Stimulated activated CD4-positive, alpha-beta T cell treated with anti-CD3 and anti-CD28 coated beads, TNF-alpha, amount 100 ng/mL, for 24 hours (primary cell): ENCODE measurements at regions not wholly inside any gene's neighbourhood (a gene's known extent, or its start where the extent isn't known, plus 50 kb on each side); places are given as distances from the start of the nearest gene placed in this dataset.
A peak's percentile ranks its signal among the peaks of the same experiment; 100 is the strongest.

Experiments
- DNase-seq, 3 experiments: peaks; one replicate each; pipeline ENCODE4 v3.0.0-alpha.2; 2020; ENCODE audit warnings: low read depth in 3 of 3

DNA sequence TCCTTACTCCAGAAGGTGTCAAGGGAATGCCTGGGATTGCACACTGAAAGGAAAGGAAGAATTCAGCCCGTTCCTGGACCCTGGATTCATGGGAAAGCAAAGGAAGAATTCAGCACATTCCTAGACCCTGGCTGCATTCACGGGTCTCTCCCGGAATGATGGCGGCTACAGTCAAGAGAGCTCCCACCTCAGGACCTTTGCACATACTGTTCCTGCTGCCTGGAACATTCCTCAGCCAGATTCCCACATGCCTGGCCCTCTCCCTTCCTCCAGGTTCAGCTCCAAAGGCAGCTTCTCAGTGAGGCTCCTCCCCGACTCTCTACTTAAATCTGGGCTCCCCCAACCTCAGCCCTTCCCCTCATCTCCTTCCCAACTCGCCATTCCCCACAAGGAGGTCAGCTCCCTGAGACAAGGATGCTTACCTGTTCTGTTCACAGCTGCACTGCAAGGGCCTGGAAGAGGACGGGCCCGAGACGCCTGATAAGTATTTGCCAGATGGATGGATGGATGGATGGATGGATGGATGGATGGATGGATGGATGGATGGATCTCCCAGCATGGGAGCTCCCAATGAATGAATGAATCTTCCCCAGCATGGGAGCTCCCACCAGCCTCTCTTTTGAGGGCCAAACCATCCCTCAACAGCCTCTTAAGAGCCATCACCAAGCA lies 77.4 kb downstream of the NCOR2 start:
- DNase-seq: no peak

DNA sequence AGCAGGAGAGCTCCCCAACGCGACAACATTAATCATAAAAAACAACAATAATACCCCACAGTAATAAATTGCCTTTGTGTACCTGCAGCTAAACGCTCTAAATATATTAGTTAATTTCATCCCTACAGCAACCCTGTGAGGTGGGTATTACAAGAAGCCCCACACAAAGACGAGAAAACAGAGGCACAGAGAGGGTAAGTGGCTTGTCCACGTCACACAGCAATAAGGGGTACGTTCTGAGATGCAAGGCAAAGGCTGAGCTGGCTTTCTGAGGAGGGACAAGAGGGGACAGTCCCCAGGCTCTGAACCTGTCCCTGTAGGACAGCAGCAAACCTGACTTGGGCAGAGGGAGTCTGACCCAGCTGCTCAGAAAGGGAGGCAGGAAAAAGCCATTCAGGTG lies 78.2 kb downstream of the NCOR2 start:
- no peak for DNase-seq

DNA sequence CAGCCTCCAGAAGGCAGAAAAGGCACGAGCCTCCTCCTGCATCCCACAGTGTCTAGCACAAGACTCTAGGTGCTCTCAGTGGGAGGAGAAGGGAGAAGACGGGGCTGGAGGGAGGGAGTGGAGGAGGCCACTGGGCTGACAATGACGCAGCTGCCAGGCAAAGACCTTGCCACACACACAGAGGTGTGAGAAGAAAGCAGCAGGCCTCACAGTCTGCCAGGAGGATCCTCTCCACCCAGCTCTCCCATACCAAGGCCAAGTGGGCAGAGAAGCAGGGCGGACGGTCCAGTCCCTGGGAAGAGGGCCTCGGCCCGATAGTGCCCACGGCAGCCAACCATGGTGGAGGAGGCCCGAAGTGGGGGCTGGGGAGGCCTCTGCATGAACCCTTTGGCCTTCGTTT lies 78.9 kb downstream of the NCOR2 start:
- DNase-seq: no peak

DNA sequence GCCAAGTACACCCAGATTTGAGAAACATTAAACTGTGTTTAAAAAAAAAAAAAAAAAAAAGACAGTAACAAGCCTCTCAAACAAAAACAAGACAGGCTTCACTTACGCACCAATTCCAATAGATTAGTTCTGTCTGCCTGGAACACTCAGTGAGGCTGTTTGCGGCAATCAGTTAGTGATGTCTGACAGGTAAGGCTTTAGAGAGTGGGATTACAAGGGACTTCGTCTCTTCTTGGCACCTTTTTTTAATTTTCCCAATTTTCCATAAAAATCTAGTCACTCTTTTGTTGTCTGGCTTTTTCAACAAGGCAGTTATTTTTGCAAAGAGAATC lies 79.6 kb downstream of the NCOR2 start:
- no peak for DNase-seq

DNA sequence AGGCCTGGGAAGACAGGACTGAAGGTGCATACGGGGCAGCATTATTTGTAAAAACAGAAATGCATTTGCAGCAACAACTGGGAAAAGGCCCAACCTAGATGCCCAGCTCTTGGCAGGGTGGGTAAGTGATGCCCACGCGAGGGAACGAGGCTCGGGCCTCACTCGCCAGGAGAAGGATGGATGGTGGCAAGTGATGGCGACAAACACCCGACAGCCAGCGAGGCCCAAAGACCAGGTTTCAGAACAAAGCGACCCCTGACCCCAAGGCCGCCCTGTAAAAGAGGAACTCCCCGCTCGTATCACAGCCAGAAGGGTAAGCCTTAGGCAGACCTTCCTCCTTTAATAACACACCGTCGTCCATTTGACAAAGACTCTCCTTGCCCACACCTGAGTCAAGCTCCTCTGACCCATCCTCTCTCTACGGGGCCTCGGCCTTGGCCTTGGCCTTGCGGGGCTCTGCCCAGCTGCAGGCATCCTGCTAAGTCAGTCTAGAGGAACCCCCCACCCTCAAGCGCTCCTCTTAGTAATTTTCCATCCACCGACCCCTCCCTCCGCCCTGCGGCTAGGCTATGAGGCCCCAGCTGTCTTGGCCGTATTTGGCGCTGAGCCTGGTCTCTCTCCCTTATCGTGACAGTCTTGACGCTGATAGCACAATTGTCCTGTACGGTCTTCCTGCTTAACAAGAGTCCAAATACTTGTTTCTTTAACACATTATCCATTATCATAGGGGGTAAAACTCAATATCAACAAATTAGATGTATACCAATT lies 80.2 kb downstream of the NCOR2 start:
- no peak for DNase-seq

DNA sequence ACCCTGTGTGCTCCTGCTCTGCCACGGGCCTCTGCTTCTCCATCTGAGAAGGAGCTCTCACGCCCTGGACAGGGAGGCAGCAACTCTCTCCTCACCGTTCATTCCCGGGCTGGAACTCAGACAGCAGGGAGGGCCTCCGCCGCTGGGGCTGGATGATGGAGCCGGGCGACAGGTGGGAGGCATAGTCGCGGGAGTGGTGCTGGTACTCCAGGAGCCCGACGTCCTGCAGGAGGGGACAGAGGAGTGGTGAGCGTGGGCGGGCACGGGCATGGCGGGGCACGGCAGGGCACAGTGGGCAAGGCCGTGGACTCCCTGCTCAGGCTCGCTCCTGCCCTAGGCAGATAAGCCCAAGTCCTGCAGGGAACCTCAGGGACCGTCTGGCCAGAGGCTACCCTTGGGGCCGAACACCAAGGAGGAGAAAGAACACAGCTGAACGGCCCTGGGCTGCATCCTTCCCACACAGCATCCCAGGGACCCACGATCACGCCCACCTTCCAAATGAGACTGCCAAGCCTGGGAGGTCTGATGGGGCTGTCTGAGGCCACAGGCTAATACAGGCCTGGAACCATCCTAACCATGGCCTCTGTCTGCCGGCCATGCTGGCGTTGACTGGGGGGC lies 81.0 kb downstream of the NCOR2 start:
- no peak for DNase-seq

DNA sequence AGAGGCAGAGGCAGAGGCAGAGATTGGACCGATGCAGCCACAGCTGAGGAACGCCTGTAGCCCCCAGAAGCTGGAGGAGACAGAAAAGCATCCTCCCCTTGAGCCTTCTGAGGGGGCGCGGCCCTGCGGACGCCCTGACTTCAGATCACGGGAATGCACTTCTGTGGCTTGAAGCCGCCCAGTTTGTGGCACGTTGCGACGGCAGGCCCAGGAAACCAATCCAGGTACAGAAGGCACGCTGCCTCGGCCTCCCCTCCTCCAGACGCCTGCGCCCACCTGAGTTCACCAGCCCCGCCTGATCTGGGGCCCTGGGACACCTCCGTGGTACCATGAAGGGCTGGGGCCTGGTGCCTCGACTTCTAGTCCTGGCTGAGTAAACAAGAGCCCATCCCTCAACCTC lies 82.0 kb downstream of the NCOR2 start:
- no peak for DNase-seq

DNA sequence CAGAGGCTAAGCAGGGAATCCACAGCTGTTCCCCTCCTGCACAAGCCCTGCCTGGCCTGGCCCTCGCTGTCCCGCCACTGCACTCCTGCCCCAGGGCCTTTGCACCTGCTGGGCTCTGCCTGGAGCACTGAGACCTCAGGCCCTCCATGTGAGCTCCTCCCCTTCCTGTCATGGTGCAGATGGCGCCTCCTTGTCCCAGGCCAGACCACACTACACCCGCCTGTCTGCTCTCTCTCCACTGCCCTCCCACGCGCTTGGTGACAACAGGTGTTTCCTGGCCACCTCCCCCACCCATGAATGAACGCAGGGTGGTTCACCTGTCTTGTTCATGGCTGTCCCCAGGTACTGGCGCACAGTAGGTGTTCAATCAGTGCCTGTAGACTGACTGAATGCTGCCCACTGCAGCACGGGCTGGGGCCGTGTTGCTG lies 82.9 kb downstream of the NCOR2 start:
- no peak for DNase-seq

DNA sequence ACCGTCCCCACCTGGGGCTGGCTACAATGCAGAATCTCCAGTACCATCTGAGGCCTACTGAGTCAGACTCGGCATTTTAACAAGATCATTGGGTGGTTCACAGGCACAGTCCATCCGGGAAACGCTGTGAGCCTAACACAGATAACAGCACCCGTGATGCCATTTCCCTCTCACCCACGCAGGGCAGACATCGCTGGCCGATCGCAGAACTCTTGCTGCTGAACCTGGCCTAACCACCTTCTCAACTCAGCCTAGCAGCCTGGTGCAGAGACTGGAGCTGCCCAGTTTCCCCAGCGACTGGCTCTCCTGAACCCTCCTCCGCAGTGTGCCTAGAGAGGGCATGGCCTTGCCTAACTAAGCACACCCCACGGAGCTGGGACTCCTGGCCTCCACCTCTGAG lies 83.3 kb downstream of the NCOR2 start:
- DNase-seq: no peak

DNA sequence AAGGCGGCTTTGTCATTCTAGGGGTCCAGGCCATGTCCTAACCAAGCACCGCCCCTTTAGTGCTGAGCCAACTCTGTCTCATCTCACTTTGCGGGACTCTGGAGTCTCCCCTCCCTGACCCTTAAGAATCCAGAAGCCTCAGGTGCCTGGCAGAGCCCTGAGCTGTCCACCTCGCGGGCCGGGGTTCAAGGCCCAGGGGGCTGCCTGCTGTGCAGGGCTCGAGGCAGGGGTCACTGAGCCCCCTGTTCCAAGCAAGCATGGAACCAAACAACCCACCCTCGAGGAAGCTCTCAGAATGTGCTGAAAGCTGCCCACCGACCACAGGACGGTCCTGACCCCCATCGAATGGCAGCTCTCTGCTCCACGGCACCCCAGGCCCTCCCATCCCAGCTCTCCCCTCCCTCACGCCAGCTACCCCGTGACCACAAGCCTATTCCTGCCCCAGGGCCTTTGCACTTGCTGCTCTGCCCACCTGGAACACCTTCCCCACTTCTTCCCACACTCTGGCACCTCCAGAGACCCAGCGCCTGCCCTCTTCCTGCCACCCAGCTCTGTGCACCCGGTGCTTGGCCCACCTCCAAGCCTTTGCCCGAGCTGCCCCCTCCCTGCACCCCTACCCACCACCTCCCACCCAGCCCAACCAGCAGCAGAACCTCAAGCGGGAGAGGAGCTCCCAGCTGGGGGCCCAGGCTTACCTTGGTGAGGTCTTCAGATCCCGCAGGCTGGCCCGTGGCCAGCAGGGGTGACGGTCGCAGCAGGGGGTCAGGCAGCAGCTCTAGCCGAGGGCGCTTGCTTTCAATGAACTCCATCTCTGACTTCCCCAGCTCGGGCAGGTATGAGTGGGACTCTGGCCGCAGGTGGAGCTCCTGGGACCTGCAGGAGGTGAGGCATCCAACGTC lies 84.3 kb downstream of the NCOR2 start:
- no peak for DNase-seq

DNA sequence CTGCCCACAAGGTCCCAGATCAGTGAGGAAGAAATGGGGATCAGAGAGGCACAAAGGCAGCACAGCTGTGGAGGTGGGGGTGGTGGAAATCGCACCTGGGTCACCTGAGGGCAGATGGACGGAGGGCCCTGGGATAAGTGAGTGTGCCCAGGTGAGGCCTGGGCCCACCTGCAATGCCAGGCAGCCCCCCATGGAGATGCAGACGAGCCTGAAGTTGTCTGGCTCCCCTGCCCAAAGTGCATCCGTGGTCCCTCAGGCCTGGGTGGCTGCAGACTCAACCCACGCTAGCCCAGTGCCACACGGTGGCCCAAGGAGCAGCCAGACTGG lies 84.9 kb downstream of the NCOR2 start:
- DNase-seq: no peak

DNA sequence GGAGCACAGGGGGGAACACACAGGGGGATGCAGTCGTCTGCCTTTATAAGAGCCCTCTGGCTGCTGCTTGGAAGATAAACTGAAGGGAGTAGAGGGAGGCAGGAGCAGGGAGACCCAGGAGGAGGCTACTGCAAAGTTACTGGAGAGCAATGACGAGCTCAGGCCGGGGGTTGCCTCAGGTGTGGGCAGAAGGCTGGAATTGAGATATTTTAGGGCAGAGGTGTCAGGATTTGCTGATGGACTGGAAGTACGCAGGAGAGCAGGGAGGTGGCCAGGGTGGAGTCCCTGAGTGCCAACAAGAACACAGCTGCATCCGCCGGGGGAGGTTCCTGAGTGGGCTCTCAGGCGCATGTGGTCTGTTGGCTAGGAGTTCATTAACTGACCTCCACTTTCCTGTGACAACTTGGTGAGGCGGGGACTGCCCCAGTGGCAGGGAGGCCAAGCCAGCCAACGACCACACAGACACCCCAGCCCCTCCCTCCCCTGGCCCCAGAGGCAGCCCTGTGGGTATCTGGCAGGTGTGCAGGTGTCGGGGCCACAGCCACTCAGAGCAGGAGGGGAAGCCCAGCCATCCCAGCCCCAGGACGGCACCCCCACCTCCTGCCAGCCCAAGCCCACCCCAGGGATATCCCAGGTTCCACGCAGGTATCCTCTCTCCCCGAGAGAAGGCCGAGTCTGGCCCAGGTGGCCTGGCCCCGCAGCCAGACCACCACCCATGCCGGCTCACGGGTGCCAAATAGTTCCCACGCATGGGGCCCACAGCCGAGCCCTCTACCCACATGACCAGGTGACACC lies 85.4 kb downstream of the NCOR2 start:
- no peak for DNase-seq

DNA sequence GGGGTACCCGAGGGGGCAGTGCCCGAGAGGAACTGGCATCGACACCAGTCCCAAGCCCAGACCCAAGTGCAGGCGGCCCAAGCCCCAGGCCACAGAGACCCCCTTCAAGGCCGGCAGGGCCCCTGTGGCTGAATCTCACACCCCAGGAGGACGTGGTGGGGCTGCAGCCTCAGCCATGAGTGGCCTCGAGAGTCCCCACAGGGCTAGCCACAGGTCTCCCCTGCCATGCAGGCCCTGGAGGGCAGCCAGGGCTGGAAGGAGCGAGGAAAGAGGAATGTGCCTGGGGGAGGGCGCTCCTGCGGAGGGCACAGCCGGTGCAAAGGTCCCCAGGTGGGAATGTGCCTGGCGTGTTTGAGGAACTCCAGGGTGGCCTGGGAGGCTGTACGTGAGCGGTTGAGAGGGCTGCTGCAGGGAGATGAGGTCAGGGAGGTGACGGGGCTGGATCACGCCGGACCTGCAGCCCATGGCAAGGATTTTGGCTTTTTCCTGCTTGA lies 86.1 kb downstream of the NCOR2 start:
- no peak for DNase-seq

DNA sequence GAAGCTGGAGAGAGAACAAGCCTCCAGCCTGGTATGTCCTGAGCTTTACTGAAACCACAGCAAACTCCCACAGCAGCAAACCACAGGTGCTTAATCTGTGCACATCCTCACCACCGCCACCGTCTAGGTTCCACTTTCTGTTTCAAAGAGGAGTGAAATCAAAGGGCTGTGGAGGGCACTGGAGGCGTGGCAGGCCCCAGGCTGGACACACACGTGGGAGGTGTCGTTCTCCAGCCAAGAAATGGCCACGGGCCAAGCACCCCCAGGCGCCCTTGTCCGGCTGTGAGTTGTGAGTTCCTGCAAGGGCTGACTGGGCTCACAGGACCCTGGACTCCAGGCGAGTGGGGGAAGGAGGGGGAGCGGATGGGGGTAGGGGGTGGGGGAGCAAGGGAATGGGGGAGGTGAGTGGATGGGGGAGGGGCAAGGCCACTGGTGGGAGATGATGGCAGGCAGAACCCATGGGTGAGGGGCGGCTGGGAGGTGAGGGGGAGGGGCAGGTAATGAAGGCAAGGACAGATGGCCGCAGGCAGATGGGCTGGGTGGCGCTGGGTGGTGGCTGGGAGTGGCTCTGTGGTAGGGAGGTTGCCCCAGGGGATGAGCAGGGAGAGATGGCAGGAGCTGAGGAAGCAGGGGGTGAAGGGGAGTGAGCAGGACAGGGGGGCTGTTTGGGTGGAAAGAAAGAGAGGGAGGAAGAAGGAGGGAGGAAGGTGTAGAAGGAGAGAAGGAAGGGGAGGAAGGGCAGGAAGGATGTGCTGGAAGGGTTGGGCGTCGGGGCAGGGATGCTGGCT lies 86.7 kb downstream of the NCOR2 start:
- peak in 1 of 3 experiments; percentile 46 for DNase-seq

DNA sequence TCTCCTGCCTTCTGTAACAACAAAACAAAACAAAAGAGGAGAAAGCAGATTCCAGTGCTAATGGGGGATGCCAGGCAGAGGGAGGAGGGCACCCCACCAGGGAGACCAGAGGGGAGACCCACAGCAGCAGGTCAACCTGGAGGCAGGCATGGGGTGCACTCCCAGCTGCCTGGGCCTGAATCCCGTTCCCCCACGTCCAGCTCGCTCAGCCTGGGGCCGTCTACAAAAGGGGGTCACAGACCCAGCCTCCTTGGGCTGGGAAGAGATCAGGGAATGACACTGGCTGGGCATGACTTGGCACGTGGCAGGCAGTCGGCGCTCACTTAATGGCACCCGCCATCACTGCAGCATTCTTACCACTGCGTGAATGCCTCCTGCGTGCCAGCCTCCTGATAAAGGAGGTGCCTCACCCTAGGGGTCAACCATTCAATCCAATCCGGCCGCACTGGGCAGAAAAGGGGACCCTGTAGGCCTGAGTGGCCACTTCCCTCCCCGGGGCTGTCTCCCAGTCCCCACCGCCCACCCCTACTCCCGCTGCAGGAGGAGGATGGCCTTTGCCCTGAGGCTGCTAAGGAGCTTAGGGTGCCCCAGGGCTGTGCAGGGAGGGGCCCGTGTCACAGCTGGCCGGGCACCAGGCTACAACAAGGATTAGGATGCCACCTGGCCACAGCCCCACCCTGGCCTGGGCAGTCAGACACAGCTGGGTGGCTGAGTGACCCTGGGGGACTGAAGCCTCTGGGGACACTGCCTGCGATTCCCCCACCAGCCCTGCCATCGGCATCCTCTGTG lies 87.5 kb downstream of the NCOR2 start:
- DNase-seq: no peak

DNA sequence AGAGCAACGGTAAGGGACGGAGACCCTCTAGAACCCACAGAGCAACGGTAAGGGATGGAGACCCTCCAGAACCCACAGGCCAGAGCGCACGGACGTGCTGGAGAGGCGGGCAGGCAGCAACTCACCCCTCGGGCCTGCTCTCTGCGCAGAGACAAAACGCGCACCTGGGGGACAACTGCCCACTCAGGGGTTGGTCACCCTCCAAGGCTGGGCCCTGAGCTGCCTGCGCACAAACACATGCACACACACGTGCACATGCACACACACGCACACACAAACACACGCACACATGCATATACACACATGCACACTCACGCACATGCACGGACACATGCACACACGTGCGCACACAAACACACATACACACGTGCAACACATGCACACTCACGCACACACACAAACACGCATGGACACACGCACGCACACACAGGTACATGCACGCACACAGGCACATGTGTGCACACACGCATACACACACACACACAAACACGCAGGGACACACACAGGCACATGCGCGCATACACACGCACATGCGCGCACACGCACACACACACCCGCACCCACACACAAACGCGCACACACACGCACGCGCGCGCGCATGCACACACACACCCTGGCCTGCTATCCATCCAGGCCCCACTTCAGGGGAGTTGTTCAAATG lies 88.3 kb downstream of the NCOR2 start:
- DNase-seq: no peak

DNA sequence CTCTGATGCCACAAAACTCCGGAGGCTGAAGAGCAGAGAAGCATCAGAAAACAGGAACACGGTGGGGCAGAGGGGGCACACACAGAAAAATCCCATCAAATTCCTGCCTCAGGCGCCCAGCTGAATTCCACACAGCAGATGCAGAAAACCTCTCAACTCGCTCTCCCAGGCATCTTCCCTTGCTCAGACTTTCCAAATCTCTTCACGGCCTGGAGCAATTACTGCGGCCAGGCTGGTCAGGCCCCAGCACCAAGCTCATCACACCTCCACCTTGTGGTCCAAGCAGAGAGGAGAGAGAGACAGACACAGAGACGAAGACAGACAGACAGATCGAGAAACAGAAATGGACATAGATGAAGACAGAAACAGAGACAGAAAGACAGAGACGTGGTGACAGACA lies 89.0 kb downstream of the NCOR2 start:
- no peak for DNase-seq

DNA sequence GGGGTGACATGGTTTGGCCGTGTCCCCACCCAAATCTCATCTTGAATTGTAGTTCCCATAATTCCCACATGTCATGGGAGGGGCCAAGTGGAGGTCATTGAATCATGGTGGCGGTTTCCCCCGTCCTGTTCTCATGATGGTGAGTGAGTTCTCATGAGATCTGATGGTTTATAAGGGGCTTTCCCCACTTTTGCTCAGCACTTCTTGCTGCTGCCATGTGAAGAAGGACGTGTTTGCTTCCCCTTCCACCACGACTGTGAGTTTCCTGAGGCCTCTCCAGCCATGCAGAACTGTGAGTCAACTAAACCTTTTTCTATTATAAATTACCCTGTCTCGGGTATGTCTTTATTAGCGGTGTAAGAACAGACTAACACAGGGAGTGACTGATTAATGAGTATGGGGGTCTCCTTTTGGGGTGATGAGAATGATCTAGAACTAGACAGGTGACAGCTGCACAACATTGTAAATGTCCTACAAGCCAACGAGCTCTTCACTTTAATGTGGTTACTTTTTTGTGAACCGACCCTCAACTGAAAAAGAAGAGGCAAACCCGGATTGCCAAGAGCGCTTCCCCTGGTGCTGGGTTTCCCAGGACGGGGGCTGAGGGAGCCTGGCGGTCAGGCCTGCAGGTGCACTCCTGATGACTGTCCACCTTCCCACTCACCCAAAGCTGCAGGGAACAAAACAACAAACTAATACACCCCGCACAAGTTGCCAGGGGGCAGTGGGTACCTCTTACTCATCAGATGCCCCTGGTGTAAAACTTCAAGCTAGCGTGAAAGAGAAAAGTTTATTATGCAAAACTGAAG lies 90.1 kb downstream of the NCOR2 start:
- DNase-seq: no peak
